ENCODE measurements at regions not wholly inside any gene's neighbourhood (a gene's known extent, or its start where the extent isn't known, plus 50 kb on each side); places are given as distances from the start of the nearest gene placed in this dataset.

GRCh38 chr2:174659069-174659900 lies 61.7 kb upstream of the WIPF1 start:
- TF ChIP-seq CTCF (IDR thresholded peaks at IDR 0.05; ENCODE audit: borderline replicate concordance, extremely low read depth, low read length, poor library complexity, severe bottlenecking) (no peak), EZH2 (IDR thresholded peaks at IDR 0.05; ENCODE audit: borderline replicate concordance, low read depth, low read length, severe bottlenecking) (no peak)
